Transverse colon (tissue), 4 donors: ENCODE measurements at regions not wholly inside any gene's neighbourhood (a gene's known extent, or its start where the extent isn't known, plus 50 kb on each side); places are given as distances from the start of the nearest gene placed in this dataset.

ENCODE experiments used
- POLR2AphosphoS5 ChIP-seq, 3 donors: sonication (generic); formaldehyde crosslinking; IDR thresholded peaks; one replicate each; pipeline ENCODE4 v1.6.1; 2016; ENCODE audit warnings: antibody characterized with exemption in 3 of 3
- TF ChIP-seq, protein P1 (sequence below), 5 experiments: fragments of 200-600 bp in 3 of 5; fragments of 450-650 bp in 2 of 5; sonication (generic) in 3 of 5; IDR thresholded peaks; 1 replicate in 2 of 5; 2 replicates in 3 of 5; pipeline ENCODE4 v1.5.1; 2016 to 2017; ENCODE audit warnings: antibody characterized with exemption in 5 of 5, inconsistent platforms in 3 of 5, mild to moderate bottlenecking in 2 of 5, moderate library complexity in 1 of 5

GRCh38 chr10:31697271-31698180 lies 231.1 kb downstream of the ARHGAP12 start:
- TF ChIP-seq, protein P1, sequence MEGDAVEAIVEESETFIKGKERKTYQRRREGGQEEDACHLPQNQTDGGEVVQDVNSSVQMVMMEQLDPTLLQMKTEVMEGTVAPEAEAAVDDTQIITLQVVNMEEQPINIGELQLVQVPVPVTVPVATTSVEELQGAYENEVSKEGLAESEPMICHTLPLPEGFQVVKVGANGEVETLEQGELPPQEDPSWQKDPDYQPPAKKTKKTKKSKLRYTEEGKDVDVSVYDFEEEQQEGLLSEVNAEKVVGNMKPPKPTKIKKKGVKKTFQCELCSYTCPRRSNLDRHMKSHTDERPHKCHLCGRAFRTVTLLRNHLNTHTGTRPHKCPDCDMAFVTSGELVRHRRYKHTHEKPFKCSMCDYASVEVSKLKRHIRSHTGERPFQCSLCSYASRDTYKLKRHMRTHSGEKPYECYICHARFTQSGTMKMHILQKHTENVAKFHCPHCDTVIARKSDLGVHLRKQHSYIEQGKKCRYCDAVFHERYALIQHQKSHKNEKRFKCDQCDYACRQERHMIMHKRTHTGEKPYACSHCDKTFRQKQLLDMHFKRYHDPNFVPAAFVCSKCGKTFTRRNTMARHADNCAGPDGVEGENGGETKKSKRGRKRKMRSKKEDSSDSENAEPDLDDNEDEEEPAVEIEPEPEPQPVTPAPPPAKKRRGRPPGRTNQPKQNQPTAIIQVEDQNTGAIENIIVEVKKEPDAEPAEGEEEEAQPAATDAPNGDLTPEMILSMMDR (IDR thresholded peaks at IDR 0.05): no peak
- peak in 2 of 3 donors; percentile 12 to 47 for TF ChIP-seq POLR2AphosphoS5 (IDR thresholded peaks at IDR 0.05)
